GM23248 (cell line): ENCODE measurements at regions not wholly inside any gene's neighbourhood (a gene's known extent, or its start where the extent isn't known, plus 50 kb on each side); places are given as distances from the start of the nearest gene placed in this dataset.

Experiments
- EZH2 ChIP-seq: fragments of 200-600 bp; sonication (generic); IDR thresholded peaks from 2 replicates; pipeline ENCODE4 v1.6.1; 2018; ENCODE audit warnings: antibody characterized with exemption, mild to moderate bottlenecking; ENCODE audit not compliant: insufficient read depth, poor library complexity, severe bottlenecking
- EZH2phosphoT487 ChIP-seq: fragments of 200-600 bp; sonication (generic); IDR thresholded peaks from 2 replicates; pipeline ENCODE4 v1.6.1; 2018; ENCODE audit warnings: antibody characterized with exemption, moderate library complexity, mild to moderate bottlenecking, low read depth; ENCODE audit not compliant: insufficient read depth

- TF ChIP-seq EZH2phosphoT487 (no peak), EZH2 (no peak)
These were observed 329.8 kb upstream of the MBL2 start for GRCh38 chr10:53102424-53102823.
